Uterus (tissue), 3 donors: ENCODE measurements at regions not wholly inside any gene's neighbourhood (a gene's known extent, or its start where the extent isn't known, plus 50 kb on each side); places are given as distances from the start of the nearest gene placed in this dataset.

Source experiments
- DNase-seq, 2 donors: peaks; one replicate each; pipeline ENCODE4 v3.0.0-alpha.2; 2019 to 2020
- H3K27ac ChIP-seq, 2 donors: fragments of 200-600 bp; sonication (generic); 1 replicate in 1 of 2; 2 replicates in 1 of 2; pipeline ENCODE4 v1.5.1; 2016 to 2018
- H3K27me3 ChIP-seq, 2 donors: fragments of 200-600 bp; sonication (generic); one replicate each; pipeline ENCODE4 v1.5.1; 2018 to 2019; ENCODE audit warnings: control low read depth in 1 of 2
- H3K36me3 ChIP-seq, 2 donors: fragments of 200-600 bp; sonication (generic); one replicate each; pipeline ENCODE4 v1.5.1; 2019; ENCODE audit warnings: control low read depth in 1 of 2
- H3K4me1 ChIP-seq, 2 donors: fragments of 200-600 bp; sonication (generic); one replicate each; pipeline ENCODE4 v1.5.1; 2018 to 2019; ENCODE audit warnings: control low read depth in 1 of 2
- H3K4me3 ChIP-seq, 2 donors: fragments of 200-600 bp; sonication (generic); 1 replicate in 1 of 2; 2 replicates in 1 of 2; pipeline ENCODE4 v1.5.1; 2018 to 2019; ENCODE audit warnings: mild to moderate bottlenecking in 1 of 2
- H3K9me3 ChIP-seq, 2 donors: fragments of 200-600 bp; sonication (generic); one replicate each; pipeline ENCODE4 v1.5.1; 2019; ENCODE audit warnings: control low read depth in 1 of 2
- CTCF ChIP-seq, 4 experiments: fragments of 200-600 bp in 2 of 4; fragments of 450-650 bp in 2 of 4; sonication (generic) in 2 of 4; IDR thresholded peaks; one replicate each; pipeline ENCODE4 v1.5.1; 2016 to 2019; ENCODE audit warnings: antibody characterized with exemption in 4 of 4, mild to moderate bottlenecking in 2 of 4, moderate library complexity in 1 of 4
- POLR2A ChIP-seq, 2 donors: fragments of 450-650 bp; IDR thresholded peaks; one replicate each; pipeline ENCODE4 v1.6.1; 2016; ENCODE audit warnings: antibody characterized with exemption in 2 of 2, mild to moderate bottlenecking in 1 of 2, moderate library complexity in 1 of 2
- intact Hi-C: fragments of 100-400 bp; cut with DNase I; formaldehyde crosslinking; loops from one replicate; pipeline ENCODE4 v1.15.1; 2023; ENCODE audit warnings: low total_unique reads
- donor health status: DM: yes; HTN: yes; CAD: no.

- Histone ChIP-seq H3K27ac (no peak overlapping the region), H3K4me3 (no peak overlapping the region), H3K4me1 (no peaks in the 10 kb centered on the region), H3K36me3 (no peaks in the 10 kb centered on the region), H3K9me3 (no peaks in the 10 kb centered on the region), H3K27me3 (no peaks in the 10 kb centered on the region)
- TF ChIP-seq CTCF (IDR thresholded peaks at IDR 0.05) (no peak), POLR2A (IDR thresholded peaks at IDR 0.05) (no peak)
- intact Hi-C loops: no loop called here
- no peak for DNase-seq
Observed at GRCh38 chr7:67725423-67725822, 728.8 kb downstream of the TYW1 start.

GRCh38 chr7:67729771-67730170, 733.1 kb downstream of the TYW1 start:
- TF ChIP-seq CTCF (IDR thresholded peaks at IDR 0.05) (no peak), POLR2A (IDR thresholded peaks at IDR 0.05) (no peak)
- intact Hi-C loops: no loop called here
- Histone ChIP-seq H3K36me3 (no peaks in the 10 kb centered on the region), H3K4me3 (no peak overlapping the region), H3K9me3 (no peaks in the 10 kb centered on the region), H3K4me1 (no peaks in the 10 kb centered on the region), H3K27me3 (no peaks in the 10 kb centered on the region), H3K27ac (no peak overlapping the region)
- DNase-seq: no peak

GRCh38 chr7:67731704-67732103, 735.1 kb downstream of the TYW1 start:
- intact Hi-C loops: no loop called here
- no peak overlapping the region for H3K27ac ChIP-seq
- H3K36me3 ChIP-seq: no peaks in the 10 kb centered on the region
- no peaks in the 10 kb centered on the region for H3K4me1 ChIP-seq
- DNase-seq: no peak
- no peaks in the 10 kb centered on the region for H3K9me3 ChIP-seq
- TF ChIP-seq CTCF (IDR thresholded peaks at IDR 0.05): no peak
- no peak for TF ChIP-seq POLR2A (IDR thresholded peaks at IDR 0.05)
- no peak overlapping the region for H3K4me3 ChIP-seq
- no peaks in the 10 kb centered on the region for H3K27me3 ChIP-seq

- intact Hi-C loops: no loop called here
- H3K27ac ChIP-seq: no peak overlapping the region
- TF ChIP-seq POLR2A (IDR thresholded peaks at IDR 0.05) (no peak), CTCF (IDR thresholded peaks at IDR 0.05) (no peak)
Observed at GRCh38 chr7:67732898-67733297, 736.3 kb downstream of the TYW1 start.

GRCh38 chr7:67738145-67738544, 741.5 kb downstream of the TYW1 start:
- Histone ChIP-seq H3K36me3 (no peaks in the 10 kb centered on the region), H3K9me3 (no peaks in the 10 kb centered on the region), H3K4me1 (no peaks in the 10 kb centered on the region), H3K4me3 (no peak overlapping the region), H3K27me3 (no peaks in the 10 kb centered on the region), H3K27ac (no peak overlapping the region)
- intact Hi-C loops: no loop called here
- DNase-seq: no peak
- TF ChIP-seq CTCF (IDR thresholded peaks at IDR 0.05) (no peak), POLR2A (IDR thresholded peaks at IDR 0.05) (no peak)

More at GRCh38 chr7:67732898-67733297, 736.3 kb downstream of the TYW1 start:
- H3K4me3 ChIP-seq: no peak overlapping the region
- no peak for DNase-seq
- H3K27me3 ChIP-seq: no peaks in the 10 kb centered on the region
- no peaks in the 10 kb centered on the region for H3K9me3 ChIP-seq
- no peaks in the 10 kb centered on the region for H3K36me3 ChIP-seq
- no peaks in the 10 kb centered on the region for H3K4me1 ChIP-seq
